ENCODE measurements at regions not wholly inside any gene's neighbourhood (a gene's known extent, or its start where the extent isn't known, plus 50 kb on each side); places are given as distances from the start of the nearest gene placed in this dataset.
A peak's percentile ranks its signal among the peaks of the same experiment; 100 is the strongest.
"Not testable (repeated sequence)": the region's sequence is repeated elsewhere in the genome, so short reads cannot be mapped to it uniquely, and the experiment has no call there.

GRCh38 chr11:93908689-93909088 is 58.3 kb upstream of the VSTM5 start:
- Histone ChIP-seq H3K36me3 (ENCODE audit: control insufficient read depth, insufficient read depth, low read length) (no peaks in the 10 kb centered on the region), H3K27me3 (replicated peaks; ENCODE audit: control insufficient read depth, insufficient read depth, low read length) (no peaks in the 10 kb centered on the region; the same call in 1 of the 2 replicates), H3K4me3 (replicated peaks; ENCODE audit: low read depth, low read length) (no peak overlapping the region)
- DNase-seq (ENCODE audit: extremely low read depth, insufficient read length): no peak
- no peak for TF ChIP-seq CTCF (IDR thresholded peaks at IDR 0.05; ENCODE audit: insufficient read depth, low read length, poor library complexity, severe bottlenecking)

- no peaks in the 10 kb centered on the region for H3K27me3 ChIP-seq (replicated peaks; ENCODE audit: control insufficient read depth, insufficient read depth, low read length)
- no peaks in the 10 kb centered on the region for H3K36me3 ChIP-seq (ENCODE audit: control insufficient read depth, insufficient read depth, low read length)
- no peak for TF ChIP-seq CTCF (IDR thresholded peaks at IDR 0.05; ENCODE audit: insufficient read depth, low read length, poor library complexity, severe bottlenecking)
- H3K4me3 ChIP-seq (replicated peaks; ENCODE audit: low read depth, low read length): no peak overlapping the region
- DNase-seq (ENCODE audit: extremely low read depth, insufficient read length): no peak
Observed at GRCh38 chr11:93917673-93918072, 67.3 kb upstream of the VSTM5 start.

- TF ChIP-seq CTCF (IDR thresholded peaks at IDR 0.05; ENCODE audit: insufficient read depth, low read length, poor library complexity, severe bottlenecking): peak; percentile 78
- no peaks in the 10 kb centered on the region for H3K27me3 ChIP-seq (replicated peaks; ENCODE audit: control insufficient read depth, insufficient read depth, low read length)
- peak; percentile 7 for DNase-seq (ENCODE audit: extremely low read depth, insufficient read length)
- no peaks in the 10 kb centered on the region for H3K36me3 ChIP-seq (ENCODE audit: control insufficient read depth, insufficient read depth, low read length)
- H3K4me3 ChIP-seq (replicated peaks; ENCODE audit: low read depth, low read length): no peak overlapping the region
Observed at GRCh38 chr11:93921695-93922468, 71.5 kb upstream of the VSTM5 start.

GRCh38 chr11:93922830-93923229 is 72.4 kb upstream of the VSTM5 start:
- TF ChIP-seq CTCF (IDR thresholded peaks at IDR 0.05; ENCODE audit: insufficient read depth, low read length, poor library complexity, severe bottlenecking): no peak
- H3K4me3 ChIP-seq (replicated peaks; ENCODE audit: low read depth, low read length): no peak overlapping the region
- no peaks in the 10 kb centered on the region for H3K36me3 ChIP-seq (ENCODE audit: control insufficient read depth, insufficient read depth, low read length)
- no peak for DNase-seq (ENCODE audit: extremely low read depth, insufficient read length)
- no peaks in the 10 kb centered on the region for H3K27me3 ChIP-seq (replicated peaks; ENCODE audit: control insufficient read depth, insufficient read depth, low read length)

GRCh38 chr11:93926099-93926498 is 75.7 kb upstream of the VSTM5 start:
- not testable (repeated sequence) for DNase-seq (ENCODE audit: extremely low read depth, insufficient read length); H3K27me3 ChIP-seq (replicated peaks; ENCODE audit: control insufficient read depth, insufficient read depth, low read length); H3K36me3 ChIP-seq (ENCODE audit: control insufficient read depth, insufficient read depth, low read length); H3K4me3 ChIP-seq (replicated peaks; ENCODE audit: low read depth, low read length)

GRCh38 chr11:93929407-93929806 is 79.0 kb upstream of the VSTM5 start:
- TF ChIP-seq CTCF (IDR thresholded peaks at IDR 0.05; ENCODE audit: insufficient read depth, low read length, poor library complexity, severe bottlenecking): no peak
- Histone ChIP-seq H3K4me3 (replicated peaks; ENCODE audit: low read depth, low read length) (no peak overlapping the region), H3K36me3 (ENCODE audit: control insufficient read depth, insufficient read depth, low read length) (no peaks in the 10 kb centered on the region), H3K27me3 (replicated peaks; ENCODE audit: control insufficient read depth, insufficient read depth, low read length) (no peaks in the 10 kb centered on the region)
- no peak for DNase-seq (ENCODE audit: extremely low read depth, insufficient read length)

All from GM06990 (cell line).